HG02610 (cell line): ENCODE measurements at regions not wholly inside any gene's neighbourhood (a gene's known extent, or its start where the extent isn't known, plus 50 kb on each side); places are given as distances from the start of the nearest gene placed in this dataset.
"Not testable (repeated sequence)": the region's sequence is repeated elsewhere in the genome, so short reads cannot be mapped to it uniquely, and the experiment has no call there.

Experiments
- ATAC-seq: cut with Tn5 transposase; IDR thresholded peaks from one replicate; pipeline ENCODE4 v1.9.1; 2021; ENCODE audit warnings: mild to moderate bottlenecking, moderate library complexity; ENCODE audit not compliant: unreplicated experiment

- no peak for ATAC-seq
Observed at GRCh38 chr5:122599000-122599399, 175.9 kb upstream of the SNX2 start.

DNA sequence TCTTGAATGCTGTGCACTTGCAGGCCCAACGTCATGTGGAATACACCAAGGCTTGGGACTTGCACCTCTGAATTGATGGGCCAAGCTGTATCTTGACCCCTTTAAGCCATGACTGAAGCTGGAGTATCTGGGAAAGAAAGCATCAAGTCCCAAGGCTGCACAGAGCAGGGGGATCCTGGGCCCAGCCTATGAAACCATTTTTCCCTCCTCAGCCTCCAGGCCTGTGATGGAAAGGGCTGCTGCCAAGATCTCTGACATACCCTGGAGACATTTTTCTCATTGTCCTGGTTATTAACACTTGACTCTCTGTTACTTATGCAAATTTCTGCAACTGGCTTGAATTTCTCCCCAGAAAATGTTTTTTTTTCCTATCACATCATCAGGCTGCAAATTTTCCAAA lies 174.0 kb upstream of the SNX2 start:
- ATAC-seq, result no peak

GRCh38 chr5:122602700-122603099 lies 172.2 kb upstream of the SNX2 start:
- ATAC-seq, result no peak

- ATAC-seq, result no peak
Observed at GRCh38 chr5:122605236-122605635, 169.6 kb upstream of the SNX2 start.

GRCh38 chr5:122607818-122608217 lies 167.1 kb upstream of the SNX2 start:
- no peak for ATAC-seq

DNA sequence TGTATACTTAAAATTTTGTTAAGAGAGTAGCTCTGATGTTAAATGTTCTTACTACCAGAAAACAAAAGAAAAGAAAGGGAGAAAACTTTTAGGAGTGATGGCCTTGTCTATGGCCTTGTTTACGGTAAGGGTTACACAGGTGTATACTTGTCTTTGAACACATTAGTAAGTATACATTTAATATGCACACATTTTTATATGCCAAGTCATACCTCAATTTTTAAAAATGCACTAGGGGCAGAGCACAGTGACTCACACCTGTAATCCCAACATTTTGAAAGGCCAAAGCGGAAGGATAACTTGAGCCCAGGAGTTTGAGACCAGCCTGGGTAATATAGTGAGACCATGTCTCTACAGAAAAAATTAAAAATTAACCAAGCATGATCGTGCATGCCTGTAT lies 166.7 kb upstream of the SNX2 start:
- no peak for ATAC-seq

DNA sequence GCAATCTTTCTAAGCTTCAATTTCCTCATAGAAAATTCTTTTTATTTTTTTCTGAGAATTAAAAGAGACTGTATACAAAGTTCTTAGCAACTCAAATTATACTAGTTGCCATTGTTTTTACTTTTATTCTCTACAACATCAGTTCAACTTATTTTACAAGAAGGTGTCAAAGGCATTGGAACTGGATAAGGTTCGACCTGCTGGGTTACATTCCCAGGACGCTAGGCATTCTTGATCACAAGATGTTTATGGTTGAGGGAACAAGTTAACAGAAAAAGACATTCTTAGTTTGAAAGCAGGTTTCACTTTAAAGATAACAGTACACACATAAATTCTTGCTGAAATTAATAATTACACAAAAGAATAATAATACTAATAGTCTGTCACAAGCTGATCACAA lies 163.5 kb upstream of the SNX2 start:
- ATAC-seq, result no peak

DNA sequence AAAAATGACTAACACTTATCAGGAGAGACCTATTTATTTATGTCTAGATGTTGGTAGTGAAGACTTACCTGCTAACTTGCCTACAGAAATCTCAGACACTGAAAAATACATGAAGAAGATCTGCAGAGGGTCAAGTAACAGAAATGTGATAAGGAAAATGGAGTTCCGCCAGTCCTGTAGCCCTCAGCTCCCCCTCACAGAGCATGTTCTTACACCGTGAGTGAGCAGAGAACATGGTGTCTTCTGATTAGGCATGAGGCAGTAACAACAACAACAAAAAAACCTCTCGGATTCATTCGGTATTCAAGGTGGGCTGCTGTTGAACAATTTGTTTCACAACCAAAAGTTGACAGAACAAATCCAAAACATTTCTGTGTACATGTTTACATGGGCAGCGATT lies 162.0 kb upstream of the SNX2 start:
- ATAC-seq, result no peak

DNA sequence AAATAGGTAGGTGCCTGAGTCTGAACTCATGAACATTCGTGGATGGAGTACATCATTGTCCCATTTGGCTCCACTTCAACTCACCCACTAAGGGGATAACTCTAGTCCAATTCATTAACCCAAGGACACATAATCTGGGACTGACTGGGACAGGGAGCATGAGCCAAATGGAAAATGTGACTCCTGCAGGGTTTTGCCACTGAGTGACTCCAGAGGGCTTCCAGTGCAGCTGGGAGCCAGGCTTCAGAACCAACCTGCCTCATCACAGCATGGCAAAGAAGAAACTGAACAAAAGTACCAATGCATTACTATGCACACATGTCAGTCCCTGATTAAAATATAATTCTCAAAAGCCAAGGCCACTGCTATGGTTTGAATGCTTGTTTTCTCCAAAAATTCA lies 159.7 kb upstream of the SNX2 start:
- no peak for ATAC-seq

DNA sequence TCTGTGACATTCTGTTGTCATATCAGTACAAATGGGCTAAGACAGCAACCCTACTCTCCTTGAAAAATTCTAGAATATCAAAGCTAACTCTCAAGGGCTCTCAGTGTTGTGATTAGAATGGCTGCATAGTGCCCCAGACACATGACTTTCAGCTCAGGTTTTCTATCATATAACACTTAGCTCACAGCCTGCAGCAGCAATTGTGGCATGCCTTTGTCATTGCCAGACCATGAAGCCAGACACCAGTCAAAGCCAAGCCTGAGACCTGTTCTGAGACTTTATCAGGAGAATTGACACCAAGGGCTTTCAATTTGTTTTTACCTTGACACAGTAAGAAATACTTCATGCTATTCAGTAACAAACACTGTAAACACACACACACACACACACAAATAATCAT lies 159.0 kb upstream of the SNX2 start:
- ATAC-seq, result no peak

GRCh38 chr5:122618046-122618445 lies 156.8 kb upstream of the SNX2 start:
- not testable (repeated sequence) for ATAC-seq

GRCh38 chr5:122620768-122621167 lies 154.1 kb upstream of the SNX2 start:
- ATAC-seq, result not testable (repeated sequence)

- not testable (repeated sequence) for ATAC-seq
Observed at GRCh38 chr5:122628714-122629113, 146.2 kb upstream of the SNX2 start.

GRCh38 chr5:122629121-122629677 lies 145.7 kb upstream of the SNX2 start:
- no peak for ATAC-seq

DNA sequence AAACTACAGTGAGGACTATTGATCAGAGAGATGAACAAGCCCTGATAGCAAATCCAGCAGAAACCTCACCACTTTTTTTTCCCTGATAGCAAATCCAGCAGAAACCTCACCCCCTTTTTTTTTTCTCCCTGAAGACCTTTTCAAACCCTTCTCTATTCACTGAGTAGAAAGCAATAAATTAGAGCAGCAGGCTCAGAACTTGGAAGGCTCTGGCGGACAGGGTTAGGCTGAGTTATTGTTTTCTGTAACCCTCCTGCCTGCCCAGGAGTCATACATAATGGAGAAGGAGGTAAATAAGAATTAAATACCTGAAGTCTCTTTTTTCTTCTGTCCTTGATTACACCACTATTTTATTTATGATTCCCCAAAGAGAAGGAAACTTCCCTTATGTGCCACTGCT lies 136.3 kb upstream of the SNX2 start:
- no peak for ATAC-seq

GRCh38 chr5:122639033-122639432 lies 135.8 kb upstream of the SNX2 start:
- ATAC-seq, result no peak

GRCh38 chr5:122639864-122640263 lies 135.0 kb upstream of the SNX2 start:
- ATAC-seq, result no peak

DNA sequence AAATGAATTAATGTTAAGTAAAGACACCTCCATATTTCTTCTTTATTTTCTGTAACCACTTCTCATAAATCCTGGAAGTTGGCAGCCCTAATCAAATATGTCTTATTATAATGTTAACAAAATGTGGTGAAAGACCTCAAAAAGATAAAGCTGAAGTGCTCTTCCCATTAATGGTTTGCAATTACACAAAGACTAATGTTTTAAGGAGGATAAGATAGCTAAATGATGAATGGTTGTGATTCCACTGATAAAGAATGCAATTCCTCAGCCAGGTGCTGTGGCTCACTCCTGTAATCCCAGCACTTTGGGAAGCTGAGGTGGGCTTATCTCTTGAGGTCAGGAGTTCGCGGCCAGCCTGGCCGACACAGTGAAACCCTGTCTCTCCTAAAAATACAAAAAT lies 125.8 kb upstream of the SNX2 start:
- no peak for ATAC-seq

DNA sequence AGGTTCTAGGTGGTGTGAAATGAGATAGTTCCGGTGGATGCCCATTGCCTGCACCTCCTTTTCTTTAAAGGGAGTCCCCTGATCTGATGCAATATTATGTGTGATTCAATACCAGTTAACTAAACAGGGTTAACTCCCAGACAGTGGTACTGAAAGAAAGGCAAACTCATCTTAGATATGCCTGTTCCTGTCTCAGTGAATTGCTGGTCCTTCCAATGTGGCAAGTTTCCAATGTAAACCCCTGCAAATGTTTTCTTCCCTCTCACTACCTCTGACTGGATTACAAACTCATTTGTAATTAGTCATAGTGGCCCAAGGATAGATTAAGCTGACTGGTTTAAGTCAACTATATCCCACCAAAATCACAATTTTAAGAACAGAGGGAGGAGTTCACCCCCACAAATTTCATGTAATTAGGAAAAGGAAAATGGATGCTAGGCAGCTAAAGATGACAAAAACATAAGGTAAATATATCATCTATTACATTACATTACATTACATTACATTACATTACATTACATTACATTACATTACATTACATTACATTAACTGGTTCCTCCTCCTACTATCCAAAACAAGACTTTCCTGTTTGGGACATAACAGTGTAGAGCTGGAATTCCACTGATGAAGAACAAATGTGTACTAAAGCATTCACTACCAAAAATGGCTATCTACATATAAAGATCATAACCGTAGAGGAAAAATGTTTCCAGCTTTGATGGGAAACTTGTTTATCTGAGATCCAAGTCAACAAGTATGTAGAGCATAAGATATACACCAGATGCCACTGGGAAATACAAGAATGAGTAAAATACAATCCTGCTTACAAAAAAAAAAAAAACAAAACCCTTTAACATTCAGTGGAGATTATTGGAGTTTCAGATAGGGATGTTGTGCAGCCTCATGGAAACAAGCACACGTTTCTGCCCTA lies 121.5 kb upstream of the SNX2 start:
- no peak for ATAC-seq

GRCh38 chr5:122656160-122656559 lies 118.7 kb upstream of the SNX2 start:
- no peak for ATAC-seq

GRCh38 chr5:122656577-122656976 lies 118.3 kb upstream of the SNX2 start:
- no peak for ATAC-seq

DNA sequence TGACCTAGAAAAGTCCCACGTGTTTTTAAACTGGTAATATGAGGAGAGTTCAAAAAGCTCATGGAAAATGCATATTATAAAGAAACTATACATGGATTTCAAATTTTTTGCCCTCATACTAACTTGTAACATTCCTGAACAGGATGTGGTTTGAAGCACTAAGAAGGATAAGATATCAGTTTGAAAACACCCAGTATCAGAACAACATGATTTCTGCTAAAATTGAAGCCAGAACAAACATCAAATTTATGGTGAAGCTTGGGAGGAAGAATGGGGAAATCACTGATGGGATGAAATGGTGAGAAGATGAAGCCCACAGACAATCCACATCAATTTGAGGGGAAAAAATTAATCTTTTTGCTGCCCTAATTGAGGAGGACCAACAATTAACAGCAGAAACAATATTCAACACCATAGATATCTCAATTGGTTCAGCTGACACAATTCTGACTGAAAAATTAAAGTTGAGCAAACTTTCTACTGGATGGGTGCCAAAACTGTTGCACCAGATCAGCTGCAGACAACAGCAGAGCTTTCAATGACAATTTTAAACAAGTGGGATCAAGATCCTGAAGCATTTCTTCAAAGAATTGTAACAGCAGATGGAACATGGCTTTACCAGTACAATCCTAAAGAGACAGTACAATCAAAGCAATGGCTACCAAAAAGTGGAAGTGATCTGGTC lies 113.2 kb upstream of the SNX2 start:
- no peak for ATAC-seq
